Lower leg skin (tissue), 4 donors: ENCODE measurements at regions not wholly inside any gene's neighbourhood (a gene's known extent, or its start where the extent isn't known, plus 50 kb on each side); places are given as distances from the start of the nearest gene placed in this dataset.

ENCODE experiments used
- DNase-seq, 2 donors: peaks; one replicate each; pipeline ENCODE4 v3.0.0-alpha.2; 2019; ENCODE audit warnings: low spot score in 2 of 2
- H3K4me3 ChIP-seq: fragments of 200-600 bp; sonication (generic); 2 replicates; pipeline ENCODE4 v1.5.1; 2017; ENCODE audit warnings: mild to moderate bottlenecking, low read depth; ENCODE audit not compliant: poor library complexity, severe bottlenecking
- POLR2A ChIP-seq, 2 donors: fragments of 450-650 bp; IDR thresholded peaks; one replicate each; pipeline ENCODE4 v1.6.1; 2016 to 2017; ENCODE audit warnings: antibody characterized with exemption in 2 of 2, mild to moderate bottlenecking in 1 of 2, moderate library complexity in 1 of 2
- WGBS, 2 donors: methylation state at CpG; one replicate each; pipeline ENCODE4 v1.1.5; 2018; 5-methylcytosine and 5-hydroxymethylcytosine counted together
- intact Hi-C: fragments of 100-400 bp; cut with DNase I; formaldehyde crosslinking; loops from one replicate; pipeline ENCODE4 v1.15.0; 2023; ENCODE audit warnings: low total_unique reads
- TF ChIP-seq, protein P1 (sequence below), 3 donors: fragments of 450-650 bp; IDR thresholded peaks; one replicate each; pipeline ENCODE4 v1.5.1; 2016; ENCODE audit warnings: antibody characterized with exemption in 3 of 3, mild to moderate bottlenecking in 3 of 3, moderate library complexity in 2 of 3

DNA sequence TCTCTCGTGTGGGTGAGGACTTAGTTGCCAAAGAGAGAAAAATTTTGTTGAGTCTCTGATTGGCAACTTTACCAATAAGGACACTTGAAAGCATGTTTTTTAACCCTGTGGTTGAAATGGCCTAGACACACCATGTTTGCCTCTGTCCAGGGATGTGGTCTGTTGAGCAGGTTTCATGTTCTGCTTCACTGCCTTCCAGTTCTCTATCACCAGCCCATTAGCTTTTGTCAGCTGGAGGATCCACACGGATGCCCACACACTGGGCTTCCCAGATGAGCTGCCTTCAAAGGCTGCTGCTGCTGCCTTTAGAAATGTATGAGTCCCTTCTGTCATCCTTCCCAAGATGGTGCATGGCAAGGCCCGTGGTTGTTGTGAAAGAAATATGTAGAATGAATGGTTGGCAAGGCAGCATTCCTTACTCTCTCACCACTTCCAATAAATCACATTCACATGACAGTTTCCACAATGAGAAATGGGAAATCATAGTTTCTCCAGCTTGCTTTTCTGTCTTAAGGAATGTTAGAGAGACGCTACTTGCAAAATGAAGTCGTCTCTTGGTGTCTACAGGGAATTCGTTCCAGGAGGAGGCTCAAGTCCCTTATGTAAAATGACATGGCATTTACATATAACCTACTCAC, 108.2 kb upstream of the SLC35F3 start:
- 54 to 60% methylated on average over 6 of the region's 6 CpGs for WGBS, 2 donors
- intact Hi-C loops = loop anchor here (10.0 kb wide), 1 partner anchor 401 kb away; no protein-coding TSS in a partner anchor
- no peak for TF ChIP-seq POLR2A (IDR thresholded peaks at IDR 0.05)
- TF ChIP-seq, protein P1, sequence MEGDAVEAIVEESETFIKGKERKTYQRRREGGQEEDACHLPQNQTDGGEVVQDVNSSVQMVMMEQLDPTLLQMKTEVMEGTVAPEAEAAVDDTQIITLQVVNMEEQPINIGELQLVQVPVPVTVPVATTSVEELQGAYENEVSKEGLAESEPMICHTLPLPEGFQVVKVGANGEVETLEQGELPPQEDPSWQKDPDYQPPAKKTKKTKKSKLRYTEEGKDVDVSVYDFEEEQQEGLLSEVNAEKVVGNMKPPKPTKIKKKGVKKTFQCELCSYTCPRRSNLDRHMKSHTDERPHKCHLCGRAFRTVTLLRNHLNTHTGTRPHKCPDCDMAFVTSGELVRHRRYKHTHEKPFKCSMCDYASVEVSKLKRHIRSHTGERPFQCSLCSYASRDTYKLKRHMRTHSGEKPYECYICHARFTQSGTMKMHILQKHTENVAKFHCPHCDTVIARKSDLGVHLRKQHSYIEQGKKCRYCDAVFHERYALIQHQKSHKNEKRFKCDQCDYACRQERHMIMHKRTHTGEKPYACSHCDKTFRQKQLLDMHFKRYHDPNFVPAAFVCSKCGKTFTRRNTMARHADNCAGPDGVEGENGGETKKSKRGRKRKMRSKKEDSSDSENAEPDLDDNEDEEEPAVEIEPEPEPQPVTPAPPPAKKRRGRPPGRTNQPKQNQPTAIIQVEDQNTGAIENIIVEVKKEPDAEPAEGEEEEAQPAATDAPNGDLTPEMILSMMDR (IDR thresholded peaks at IDR 0.05) = no peak
- no peak for DNase-seq
- no peak overlapping the region for H3K4me3 ChIP-seq

DNA sequence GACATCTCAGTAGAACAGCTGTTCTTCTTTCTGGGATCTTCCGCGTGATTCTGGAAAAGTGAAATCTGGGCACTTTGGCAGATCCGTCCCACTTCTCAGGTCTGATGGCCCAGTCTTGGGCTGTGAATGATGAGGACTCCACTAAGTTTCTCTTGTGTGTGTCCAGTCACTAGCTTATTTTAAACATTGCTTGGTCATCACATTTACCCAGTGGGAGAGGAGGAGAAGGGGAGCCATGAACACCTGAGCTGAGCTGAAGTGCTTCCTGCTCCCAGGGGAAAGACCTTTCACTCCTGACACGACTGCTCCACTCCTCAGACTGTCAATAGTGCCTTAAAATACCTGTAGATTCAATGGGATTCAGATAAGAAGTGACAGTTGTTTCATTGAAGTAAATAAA, 101.9 kb upstream of the SLC35F3 start:
- no peak overlapping the region for H3K4me3 ChIP-seq
- intact Hi-C loops = no loop called here
- no peak for DNase-seq
- 62 to 83% methylated on average over 4 of the region's 4 CpGs for WGBS, 2 donors
- TF ChIP-seq POLR2A (IDR thresholded peaks at IDR 0.05) = no peak
- TF ChIP-seq, protein P1 (IDR thresholded peaks at IDR 0.05) = no peak

DNA sequence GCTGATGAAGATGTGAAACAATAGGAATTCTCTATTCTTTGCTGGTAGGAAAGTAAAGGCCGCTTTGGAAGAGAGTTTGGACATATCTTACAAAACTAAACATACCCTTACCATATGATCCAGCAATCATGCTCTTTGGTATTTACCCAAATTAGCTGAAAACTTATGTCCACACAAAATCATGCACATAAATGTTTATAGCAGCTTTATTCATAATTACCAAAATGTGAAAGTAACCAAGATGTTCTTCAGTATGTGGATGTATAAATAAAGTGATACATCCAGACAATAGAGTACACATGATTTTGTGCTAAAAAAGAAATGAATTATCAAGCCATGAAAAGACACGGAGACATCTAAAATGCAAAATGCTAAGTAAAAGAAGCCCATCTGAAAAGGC, 98.7 kb upstream of the SLC35F3 start:
- H3K4me3 ChIP-seq = no peak overlapping the region
- 82 to 92% methylated on average over 2 of the region's 2 CpGs for WGBS, 2 donors
- TF ChIP-seq, protein P1 (IDR thresholded peaks at IDR 0.05) = no peak
- TF ChIP-seq POLR2A (IDR thresholded peaks at IDR 0.05) = no peak
- intact Hi-C loops = no loop called here
- DNase-seq = no peak

DNA sequence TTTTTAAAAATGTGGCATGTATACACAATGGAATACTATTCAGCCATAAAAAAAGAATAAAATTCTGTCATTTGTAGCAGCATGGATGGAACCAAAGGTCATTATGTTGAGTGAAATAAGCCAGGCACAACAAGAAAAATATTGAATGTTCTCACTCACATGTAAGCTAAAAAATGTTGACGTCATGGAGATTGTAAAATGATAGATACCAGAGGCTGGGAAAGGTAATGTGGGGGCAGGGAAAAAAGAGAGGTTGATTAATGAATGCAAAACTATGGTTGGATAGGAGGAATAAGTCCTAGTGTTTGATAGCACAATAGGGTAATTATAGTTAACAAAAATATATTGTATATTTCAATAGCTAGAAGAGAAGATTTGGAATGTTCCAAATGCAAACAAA, 89.1 kb upstream of the SLC35F3 start:
- TF ChIP-seq, protein P1 (IDR thresholded peaks at IDR 0.05) = no peak
- no peak for TF ChIP-seq POLR2A (IDR thresholded peaks at IDR 0.05)
- no peak overlapping the region for H3K4me3 ChIP-seq
- intact Hi-C loops = no loop called here
- DNase-seq = no peak
- WGBS, 2 donors = 78 to 79% methylated on average over 1 of the region's 1 CpG

- H3K4me3 ChIP-seq = no peak overlapping the region
- TF ChIP-seq, protein P1 (IDR thresholded peaks at IDR 0.05) = no peak
- TF ChIP-seq POLR2A (IDR thresholded peaks at IDR 0.05) = no peak
- 58 to 71% methylated on average over 3 of the region's 3 CpGs for WGBS, 2 donors
- DNase-seq = no peak
- intact Hi-C loops = no loop called here
These were observed 88.6 kb upstream of the SLC35F3 start for GRCh38 chr1:233815865-233816264.

GRCh38 chr1:233816348-233816747, 88.1 kb upstream of the SLC35F3 start:
- TF ChIP-seq, protein P1 (IDR thresholded peaks at IDR 0.05) = no peak
- TF ChIP-seq POLR2A (IDR thresholded peaks at IDR 0.05) = no peak
- WGBS, 2 donors = 61 to 66% methylated on average over 2 of the region's 2 CpGs
- DNase-seq = no peak
- intact Hi-C loops = no loop called here
- no peak overlapping the region for H3K4me3 ChIP-seq
